ENCODE measurements at regions not wholly inside any gene's neighbourhood (a gene's known extent, or its start where the extent isn't known, plus 50 kb on each side); places are given as distances from the start of the nearest gene placed in this dataset.
A peak's percentile ranks its signal among the peaks of the same experiment; 100 is the strongest.

DNA sequence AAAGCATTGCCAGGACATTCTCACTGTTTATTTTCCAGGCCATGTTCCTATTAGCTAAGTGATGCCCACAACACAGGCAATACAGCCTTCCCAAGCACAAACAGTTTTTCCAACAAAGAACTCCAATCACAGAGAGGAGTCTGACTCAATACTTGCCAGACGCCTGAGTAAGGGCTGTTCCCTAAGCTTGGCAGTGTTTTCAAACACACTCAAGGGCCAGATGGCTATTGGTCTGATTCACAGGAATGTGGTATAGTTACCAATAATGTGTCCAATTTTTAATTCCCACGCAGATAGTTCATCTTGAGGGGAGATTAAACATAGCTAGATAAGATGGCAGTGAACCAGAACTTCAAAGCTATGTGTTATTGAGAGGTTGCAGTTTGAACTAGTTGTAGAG is 381.0 kb downstream of the SNAPC1 start:
- peak; percentile 37 for DNase-seq (ENCODE audit: low read depth)

DNA sequence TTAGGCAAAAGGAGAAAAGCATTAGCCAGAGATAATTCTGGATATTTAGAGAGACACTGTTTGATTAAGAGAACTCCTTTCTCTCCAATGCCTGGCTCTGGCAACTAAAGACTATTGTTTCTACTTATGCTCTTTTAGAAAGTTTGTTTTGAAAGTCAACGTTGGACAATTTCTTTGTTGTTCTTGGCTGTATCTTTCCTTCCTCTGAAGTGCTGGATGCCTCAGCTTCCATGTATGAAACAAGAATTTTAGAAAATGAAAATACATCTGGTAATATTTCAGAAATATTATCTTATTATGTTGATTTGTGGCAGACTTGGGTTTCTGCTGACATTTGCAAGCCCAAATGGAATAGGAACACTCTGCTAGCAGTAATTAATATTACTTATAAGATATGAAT is 382.6 kb downstream of the SNAPC1 start:
- DNase-seq (ENCODE audit: low read depth), result no peak

DNA sequence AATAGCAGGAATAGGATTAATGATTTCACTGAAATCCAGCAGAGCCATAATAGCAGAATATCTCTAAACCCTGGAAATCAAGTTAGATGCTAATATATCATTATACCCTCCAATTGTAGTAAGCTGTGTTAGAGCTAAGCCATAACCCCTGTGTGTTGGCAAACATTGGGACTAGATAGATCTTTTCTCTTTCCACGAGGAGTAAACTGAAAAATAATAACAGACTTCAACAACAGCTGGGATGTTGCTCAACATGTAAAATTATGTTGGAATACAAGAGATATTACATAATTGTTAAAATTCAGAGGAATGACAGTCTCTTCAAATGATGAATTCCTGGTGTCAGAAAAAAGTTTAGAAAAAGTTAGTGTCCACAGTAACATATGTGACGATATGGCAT is 383.8 kb downstream of the SNAPC1 start:
- DNase-seq (ENCODE audit: low read depth), result no peak

DNA sequence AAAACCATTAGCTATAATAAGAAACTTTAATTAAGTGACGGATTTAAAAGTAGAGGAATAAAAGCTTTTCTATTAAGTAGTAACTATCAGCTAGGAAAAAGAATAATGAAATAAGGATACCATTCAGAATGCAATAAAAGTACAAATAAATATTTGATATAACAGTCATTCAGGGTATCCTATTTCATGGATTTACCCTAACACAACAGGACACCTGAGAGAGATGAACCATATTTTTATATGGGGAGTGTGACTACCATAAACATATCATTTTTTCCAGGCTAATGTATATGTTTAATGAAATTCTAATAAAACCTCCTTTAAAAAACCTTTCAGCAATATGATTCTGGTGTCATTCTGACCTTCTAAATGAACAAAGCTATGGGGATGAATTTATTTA is 393.8 kb downstream of the SNAPC1 start:
- no peak for DNase-seq (ENCODE audit: low read depth)

DNA sequence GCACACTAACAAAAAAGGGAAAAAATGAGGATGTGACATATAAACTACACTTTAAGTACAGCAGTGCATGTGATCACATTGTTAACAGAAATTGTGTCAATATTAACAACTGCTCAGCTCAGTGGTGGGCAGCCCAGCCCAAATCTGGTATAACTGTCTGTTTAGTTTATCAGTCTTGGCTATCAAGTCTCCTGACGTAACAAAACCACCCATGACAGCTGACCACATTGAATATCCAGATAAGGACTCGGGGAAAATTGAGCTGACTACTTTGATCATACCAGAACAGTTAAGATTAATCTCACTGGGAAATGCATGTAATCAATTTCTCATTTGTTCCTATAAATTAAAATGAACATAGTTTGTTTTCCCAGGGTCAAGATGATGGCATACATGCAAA is 396.6 kb downstream of the SNAPC1 start:
- DNase-seq (ENCODE audit: low read depth), result no peak

DNA sequence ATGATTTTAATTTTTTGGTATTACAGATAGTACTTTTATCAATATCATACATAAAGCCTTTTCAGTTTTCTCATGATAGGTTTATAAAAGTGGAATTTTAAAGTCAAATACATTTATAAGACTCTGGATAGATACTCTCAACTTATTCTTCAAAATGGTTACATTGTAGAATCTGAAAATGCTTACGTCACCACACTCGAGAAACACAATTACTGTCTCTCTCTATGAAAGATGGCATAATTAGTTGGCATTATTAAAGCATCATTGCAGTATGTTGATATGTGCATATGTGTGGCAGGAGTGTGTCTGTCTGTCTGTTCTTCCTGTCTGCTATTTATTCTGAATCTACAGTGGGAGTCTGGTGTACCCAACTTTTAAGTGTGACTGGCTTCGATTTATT is 397.1 kb downstream of the SNAPC1 start:
- no peak for DNase-seq (ENCODE audit: low read depth)

DNA sequence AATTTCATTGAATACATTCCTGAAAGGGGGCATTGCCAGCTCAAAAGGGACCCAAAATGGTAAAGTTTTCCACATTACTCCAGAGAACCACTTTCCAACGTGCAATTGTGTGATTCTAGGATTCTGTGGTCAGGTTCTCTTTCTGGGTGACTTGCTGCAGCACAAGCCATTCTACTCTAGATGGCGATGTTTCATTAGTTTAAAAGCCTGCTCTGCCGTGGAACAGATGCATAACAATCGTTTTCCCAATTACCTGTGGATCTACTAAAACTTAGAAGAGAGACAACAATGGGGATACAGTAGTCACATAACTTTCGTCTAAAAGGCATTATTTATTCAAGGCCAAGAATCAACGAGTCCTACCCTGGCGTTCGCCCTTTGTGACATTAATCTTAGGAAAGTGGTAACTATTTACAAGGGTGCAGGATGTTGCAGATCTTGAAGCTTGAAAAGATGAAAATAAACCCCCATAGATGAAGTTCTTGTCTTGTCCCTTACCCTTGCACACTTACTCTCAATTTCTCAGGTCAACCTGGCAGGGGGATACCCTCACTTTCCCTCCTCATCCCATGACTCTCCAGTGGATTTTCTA is 400.9 kb downstream of the SNAPC1 start:
- peak; percentile 50 for DNase-seq (ENCODE audit: low read depth)

DNA sequence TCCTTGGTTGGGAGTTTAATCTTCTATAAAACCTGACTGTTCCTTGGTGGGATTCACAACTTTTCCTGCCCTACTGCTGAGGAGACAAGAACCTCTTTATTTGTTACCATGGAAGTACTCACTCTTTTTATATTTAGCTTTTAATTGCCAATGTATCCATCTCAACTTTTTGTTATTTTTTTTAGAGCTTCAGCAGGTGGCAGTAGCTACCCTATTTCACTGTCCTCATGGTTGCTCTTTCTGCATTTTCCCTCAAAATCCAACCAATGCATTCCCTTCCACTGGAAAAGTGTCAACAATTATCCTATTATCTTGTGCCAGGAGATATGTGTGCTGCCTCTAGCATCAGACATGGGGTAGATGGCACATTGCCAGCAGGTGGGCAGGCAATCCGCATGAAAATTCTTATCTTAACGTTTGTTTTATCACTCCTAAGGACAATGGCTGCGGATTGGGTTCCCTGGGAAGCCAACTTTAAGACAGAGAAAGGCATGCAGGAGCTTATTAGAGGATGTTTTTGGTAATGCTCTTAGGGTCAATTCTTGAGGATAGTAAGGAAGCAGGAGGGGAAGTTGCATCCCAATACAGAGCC is 406.4 kb downstream of the SNAPC1 start:
- no peak for DNase-seq (ENCODE audit: low read depth)

DNA sequence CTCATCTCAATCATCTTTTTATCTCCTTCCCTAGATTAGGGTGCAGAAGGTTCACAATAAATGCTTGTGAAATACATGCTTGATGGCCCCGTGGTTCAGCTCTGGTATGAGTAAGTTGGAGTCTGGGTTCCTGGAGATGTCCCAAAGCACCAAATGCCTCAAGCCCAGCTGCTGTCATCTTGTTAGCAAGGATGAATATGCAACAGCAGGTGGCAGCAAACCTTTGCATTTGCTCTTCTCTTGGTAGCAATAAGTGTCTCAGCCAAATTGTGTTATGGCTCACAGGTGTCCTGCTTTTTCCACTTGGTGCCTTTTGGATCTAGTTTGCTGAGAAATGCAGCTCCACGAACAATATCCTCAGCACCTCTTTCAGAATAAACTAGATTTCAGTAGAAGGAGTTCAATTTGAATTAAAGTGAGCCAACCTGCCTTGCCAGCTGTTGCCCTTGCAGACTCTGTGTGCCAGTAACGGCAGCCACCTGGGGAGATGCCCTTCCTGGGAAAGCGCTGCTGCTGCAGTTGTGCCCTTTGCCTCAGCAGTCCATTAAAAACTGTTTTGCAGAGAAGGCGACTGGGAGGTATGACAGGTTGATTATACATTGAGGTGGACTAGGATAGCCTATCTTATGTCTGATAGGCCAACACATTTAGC is 417.3 kb downstream of the SNAPC1 start:
- DNase-seq (ENCODE audit: low read depth), result peak; percentile 81

DNA sequence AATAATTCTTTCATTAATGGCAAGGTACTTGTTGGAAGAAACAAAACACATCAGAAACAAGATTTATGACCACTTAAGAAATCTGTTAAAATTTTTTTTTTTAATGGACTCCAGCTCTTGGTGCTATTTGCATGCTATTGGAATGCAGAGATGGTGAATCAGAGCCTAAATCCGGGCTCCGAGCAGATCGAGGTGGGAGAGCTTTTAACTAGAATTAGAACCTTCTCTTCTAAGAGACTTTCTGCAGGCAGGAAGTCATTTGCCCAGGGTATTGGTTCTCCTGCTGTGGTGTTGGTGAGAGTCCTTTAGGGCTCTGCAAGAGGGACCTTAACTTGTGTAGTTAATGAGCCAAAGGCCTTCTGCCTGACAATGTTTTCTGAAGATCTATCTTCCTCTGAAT is 419.4 kb downstream of the SNAPC1 start:
- peak; percentile 9 for DNase-seq (ENCODE audit: low read depth)

DNA sequence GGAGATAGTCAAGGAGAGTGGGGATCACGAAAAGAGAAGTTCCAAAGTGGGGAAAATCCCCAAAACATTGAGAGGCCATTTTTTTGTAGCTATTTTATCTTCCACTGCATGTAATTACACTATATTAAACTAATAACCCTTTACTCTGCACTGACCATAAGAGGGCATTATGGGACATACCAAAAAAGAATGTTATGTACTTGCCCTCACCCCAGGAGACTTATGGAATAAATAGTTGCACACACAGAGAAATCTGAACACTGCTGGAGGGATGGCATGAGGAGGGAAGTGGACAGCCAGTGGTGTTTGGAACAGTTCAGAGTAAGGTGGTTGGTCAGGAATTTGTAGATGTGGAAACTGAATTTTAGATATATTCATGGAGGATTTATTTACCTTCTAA is 422.9 kb downstream of the SNAPC1 start:
- peak; percentile 6 for DNase-seq (ENCODE audit: low read depth)

DNA sequence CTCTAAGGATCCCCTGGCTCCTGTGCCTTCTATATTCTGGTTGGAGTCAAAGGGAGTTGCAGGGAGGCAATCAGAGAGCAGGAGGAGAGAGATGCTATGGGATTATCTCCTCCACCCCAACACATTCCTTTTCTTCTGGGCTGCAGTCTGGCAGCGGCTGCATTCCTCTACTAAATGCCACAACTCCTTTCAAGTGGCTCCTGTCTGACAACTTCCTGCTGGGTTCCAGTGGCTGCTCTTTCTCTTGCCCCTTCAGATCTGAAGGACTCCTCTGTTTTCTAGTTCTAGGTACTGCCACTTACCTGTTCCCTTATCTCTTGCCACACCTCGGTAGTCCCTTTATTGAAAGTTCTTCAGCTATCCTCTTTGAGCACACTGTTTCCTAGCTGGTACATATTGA is 425.0 kb downstream of the SNAPC1 start:
- DNase-seq (ENCODE audit: low read depth), result peak; percentile 6

DNA sequence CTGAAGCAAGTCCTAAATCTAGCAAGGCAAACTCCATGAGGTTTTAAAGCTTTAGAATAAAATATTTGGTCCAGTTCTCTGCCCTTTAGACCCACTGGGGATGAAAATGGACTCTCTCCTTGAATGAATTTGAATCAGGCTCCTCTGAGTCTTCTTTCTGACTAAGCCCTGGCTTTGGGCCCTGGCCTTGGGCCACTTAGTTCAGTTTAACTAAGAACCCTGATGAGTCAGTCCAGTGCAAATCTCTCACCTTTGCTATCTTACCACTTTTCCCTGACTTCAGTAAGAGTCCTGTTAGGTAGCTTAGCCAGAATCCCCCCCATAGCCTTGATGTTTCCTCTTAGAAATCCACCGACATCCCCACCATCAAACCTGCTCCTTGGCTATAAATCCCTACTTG is 427.5 kb downstream of the SNAPC1 start:
- peak; percentile 33 for DNase-seq (ENCODE audit: low read depth)

DNA sequence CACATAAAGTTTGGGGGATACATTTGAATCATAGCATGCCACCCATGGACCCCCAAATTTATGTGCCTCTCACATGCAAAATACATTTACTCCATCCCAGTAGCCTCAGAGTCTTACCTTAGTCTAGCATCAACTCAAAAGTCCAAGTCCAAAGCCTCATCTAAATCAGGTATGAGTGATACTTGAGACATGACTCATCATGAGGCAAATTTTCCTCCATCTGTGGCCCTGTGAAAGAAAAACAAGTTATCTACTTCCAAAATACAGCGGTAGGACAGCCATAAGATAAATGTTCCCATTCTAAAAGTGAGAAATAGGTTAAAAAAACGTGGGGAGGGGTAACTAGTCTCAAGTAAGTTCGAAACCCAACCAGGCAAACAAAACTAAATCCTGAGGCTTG is 444.2 kb downstream of the SNAPC1 start:
- DNase-seq (ENCODE audit: low read depth), result peak; percentile 60

DNA sequence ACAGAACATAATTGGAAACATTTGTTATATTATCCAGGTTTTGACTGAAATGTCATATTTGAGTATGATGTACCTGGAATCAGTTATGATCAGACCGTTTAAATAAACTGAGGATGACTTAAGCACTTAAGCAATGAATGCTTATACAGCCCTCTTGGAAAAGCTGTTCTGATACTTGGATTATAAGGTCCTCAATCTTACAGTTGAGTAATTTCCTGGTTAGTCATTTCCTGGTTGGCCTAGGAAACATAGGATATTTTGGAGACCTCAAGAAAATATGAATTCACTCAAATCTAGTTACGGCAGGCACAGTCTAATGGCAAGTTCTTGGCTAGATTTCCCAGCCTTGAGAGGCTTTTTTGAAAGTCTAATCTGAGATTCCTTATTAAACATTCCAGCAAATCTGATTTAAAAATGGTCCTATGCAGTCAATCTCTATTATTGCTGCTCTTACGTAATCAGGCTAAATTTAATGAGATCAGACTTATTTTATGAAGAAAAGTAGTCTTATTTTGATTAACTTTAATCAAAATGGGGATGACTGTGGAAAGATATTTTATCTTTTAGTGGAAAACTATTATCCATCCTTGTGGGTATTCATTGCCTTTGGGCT is 447.2 kb downstream of the SNAPC1 start:
- DNase-seq (ENCODE audit: low read depth), result peak; percentile 83

DNA sequence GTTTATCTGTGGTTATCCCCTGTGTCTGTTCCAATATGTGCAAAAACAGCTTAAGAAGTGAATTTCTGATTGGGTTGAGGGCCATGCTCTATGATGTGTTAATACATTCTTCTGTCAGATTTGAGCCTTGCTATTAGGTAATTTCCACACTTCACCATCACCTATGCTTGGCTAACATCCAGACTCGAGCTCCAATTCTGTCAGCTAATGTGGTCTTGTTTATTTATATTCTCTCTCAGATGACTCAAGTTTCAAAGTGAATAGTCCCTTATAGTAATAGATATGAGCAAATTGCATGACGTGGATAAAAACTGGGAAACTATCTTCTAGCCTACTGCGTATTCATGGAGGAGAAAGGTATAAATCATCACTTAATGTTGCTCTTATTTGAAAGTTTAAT is 451.3 kb downstream of the SNAPC1 start:
- DNase-seq (ENCODE audit: low read depth), result peak; percentile 27

DNA sequence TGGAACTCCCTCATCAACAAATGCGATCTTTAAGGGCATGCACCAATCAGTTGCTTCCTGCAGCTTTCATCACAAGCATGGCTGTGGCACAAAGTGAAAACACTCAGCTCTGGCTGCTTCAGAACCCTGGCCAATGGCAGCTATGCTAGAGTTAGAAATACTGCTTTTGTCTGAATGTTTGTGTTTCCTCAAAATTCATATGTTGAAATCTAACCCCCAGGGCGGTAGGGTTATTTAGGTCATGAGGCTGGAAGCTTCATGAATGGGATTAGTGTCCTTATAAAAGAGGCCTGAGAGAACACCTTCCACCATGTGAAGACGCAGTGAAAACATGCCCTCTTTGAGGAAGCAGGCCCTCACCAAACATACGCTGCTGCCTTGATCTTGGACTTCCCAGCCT is 453.9 kb downstream of the SNAPC1 start:
- DNase-seq (ENCODE audit: low read depth), result no peak

DNA sequence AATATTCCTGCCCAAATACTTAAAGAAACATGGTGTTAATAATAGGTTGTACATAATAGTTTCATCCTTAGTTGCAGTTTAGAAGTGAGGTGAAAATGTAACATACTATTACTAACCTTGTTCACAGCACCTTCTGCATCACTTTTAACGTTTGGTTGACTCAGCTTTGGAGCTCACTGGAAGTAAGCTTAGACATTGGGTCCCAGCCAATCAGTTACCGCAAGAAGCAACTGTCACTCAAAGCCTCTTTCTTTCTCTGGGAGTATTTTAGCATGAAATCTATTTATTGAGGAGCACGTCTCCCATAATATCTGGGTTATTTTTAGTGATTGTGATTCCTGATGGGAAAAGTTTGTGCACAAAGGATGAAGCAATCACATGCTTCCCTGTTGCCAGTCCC is 472.6 kb downstream of the SNAPC1 start:
- no peak for DNase-seq (ENCODE audit: low read depth)

DNA sequence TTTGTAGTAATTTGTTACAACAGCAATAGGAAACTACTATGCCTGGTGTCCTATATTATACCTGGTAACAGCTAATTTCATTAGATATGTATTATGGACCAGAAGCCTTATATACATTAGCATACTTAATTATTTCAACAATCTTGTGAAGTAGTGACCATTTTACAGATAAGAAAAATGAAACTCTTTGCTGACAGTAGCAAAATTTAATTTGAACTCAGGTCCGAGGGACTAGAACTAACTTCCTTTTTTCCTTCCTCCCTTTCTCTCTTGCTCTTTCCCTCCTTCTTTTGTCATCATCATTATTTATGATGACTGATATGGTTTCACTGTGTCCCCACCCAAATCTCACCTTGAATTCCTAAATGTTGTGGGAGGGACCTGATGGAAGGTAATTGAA is 482.0 kb downstream of the SNAPC1 start:
- DNase-seq (ENCODE audit: low read depth), result no peak

DNA sequence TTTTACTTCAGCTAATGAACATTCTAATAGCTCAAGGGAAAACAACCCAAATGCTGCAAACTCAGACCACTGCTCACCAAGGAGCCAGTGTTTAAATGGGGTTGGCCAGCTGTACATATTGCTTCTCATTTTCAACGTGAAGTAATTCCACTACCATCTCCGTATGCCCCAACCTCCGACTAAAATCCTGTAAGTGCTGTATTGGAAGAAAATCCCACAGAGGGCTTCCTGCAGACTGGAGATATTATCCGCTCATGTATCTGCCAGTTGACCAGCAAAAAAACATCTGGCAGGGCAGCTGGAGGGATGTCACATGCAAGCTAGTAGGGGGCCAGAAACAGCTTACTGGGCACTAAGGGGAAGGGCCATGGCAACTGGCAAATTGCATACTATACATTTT is 485.0 kb downstream of the SNAPC1 start:
- DNase-seq (ENCODE audit: low read depth), result no peak

DNA sequence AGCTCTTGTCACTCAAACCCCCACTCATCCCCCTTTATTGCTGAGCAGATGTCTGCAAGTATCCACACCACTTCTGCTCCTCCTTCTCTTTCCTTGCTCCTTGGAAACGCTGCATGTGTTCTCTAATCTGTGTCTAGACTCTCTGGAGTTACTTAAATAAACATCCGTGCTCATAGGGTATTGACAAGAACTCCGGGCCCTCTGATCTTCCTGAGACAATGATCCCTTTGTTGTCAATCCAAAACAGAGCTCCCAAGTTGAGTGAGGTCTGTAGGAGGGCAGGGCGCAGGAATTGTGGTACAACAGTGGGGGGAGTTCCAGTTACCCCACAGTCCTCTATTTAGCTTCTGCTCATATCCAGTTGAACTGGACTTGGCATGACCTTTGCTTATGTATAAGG is 489.0 kb downstream of the SNAPC1 start:
- DNase-seq (ENCODE audit: low read depth), result no peak

DNA sequence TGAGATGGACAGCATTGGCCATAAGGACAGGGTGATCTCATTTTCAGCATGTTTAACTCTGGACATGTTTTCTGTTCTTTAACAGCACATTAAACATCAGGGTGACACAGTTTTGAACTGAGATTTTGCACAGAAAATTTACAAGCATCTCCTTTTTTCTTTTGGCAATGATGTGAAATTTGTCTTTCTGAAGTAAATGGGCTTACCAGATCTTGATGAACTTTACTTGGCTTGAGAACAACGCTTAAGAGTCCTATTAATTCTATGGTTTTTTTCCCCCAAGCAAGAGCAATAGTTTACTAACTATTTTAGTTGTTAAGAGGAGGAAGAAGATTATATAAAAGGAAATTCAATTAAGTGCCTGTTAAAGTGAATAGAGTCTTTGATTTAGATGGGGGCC is 491.0 kb downstream of the SNAPC1 start:
- no peak for DNase-seq (ENCODE audit: low read depth)

DNA sequence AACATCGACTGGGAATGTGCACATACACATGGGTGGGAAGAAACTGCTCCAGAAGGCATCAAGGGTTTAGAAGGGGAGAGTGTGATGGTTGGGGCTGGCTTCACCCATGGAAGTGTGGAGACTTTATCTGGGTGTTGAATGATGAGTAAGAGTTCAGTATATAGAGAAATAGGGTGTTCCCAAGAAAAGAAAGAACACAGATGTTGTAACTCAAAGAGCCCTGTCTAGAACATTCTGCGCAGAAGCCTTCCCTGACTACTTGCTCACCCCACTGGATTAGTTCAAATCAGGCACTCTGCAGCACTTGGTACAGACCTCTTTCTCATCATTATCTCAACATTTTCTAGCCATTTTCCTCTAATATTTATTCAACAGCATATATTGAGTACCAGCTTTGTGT is 491.7 kb downstream of the SNAPC1 start:
- no peak for DNase-seq (ENCODE audit: low read depth)

DNA sequence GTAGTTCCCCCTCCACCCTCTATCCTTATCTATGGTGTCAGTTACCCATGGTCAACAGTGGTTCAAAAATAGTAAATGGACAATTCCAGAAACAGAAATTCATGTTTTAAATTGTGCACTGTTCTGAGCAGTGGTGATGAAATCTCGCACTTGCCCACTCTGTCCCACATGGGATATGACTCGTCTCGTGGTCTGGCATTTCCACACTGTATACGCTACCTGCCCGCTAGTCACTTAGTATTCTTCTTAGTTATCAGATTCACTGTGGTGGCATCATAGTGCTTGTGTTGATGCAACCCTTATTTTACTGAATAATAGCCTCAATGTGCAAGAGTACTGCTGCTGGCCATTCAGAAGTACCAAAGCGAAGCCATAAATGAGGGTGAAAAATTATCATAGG is 507.0 kb downstream of the SNAPC1 start:
- DNase-seq (ENCODE audit: low read depth), result no peak
